DOHH2 (cell line): ENCODE measurements at regions not wholly inside any gene's neighbourhood (a gene's known extent, or its start where the extent isn't known, plus 50 kb on each side); places are given as distances from the start of the nearest gene placed in this dataset.

Experiments used
- H3F3A ChIP-seq: fragments of 200-600 bp; sonication (generic), shearing (Covaris generic); 2 replicates; pipeline ENCODE4 v1.6.0; 2016; ENCODE audit warnings: antibody characterized with exemption, mild to moderate bottlenecking; ENCODE audit not compliant: control insufficient read depth, insufficient read depth
- H3K27ac ChIP-seq: fragments of 200-600 bp; sonication (generic); 2 replicates; pipeline ENCODE4 v1.5.1; 2014; ENCODE audit warnings: low read depth, mild to moderate bottlenecking, low read length, moderate library complexity
- H3K27me3 ChIP-seq: fragments of 200-600 bp; sonication (generic); 2 replicates; pipeline ENCODE4 v1.6.1; 2014; ENCODE audit warnings: mild to moderate bottlenecking, low read length, mixed read lengths; ENCODE audit not compliant: control insufficient read depth
- H3K36me3 ChIP-seq: fragments of 200-600 bp; sonication (generic); 2 replicates; pipeline ENCODE4 v1.6.1; 2014; ENCODE audit warnings: mild to moderate bottlenecking, low read length, moderate library complexity, mixed read lengths; ENCODE audit not compliant: control insufficient read depth
- H3K4me1 ChIP-seq: fragments of 200-600 bp; sonication (generic); 2 replicates; pipeline ENCODE4 v1.6.1; 2014; ENCODE audit warnings: mild to moderate bottlenecking, low read length, mixed read lengths; ENCODE audit not compliant: control insufficient read depth
- H3K4me2 ChIP-seq: fragments of 200-600 bp; sonication (generic); 2 replicates; pipeline ENCODE4 v1.6.0; 2014; ENCODE audit warnings: mild to moderate bottlenecking, low read length, moderate library complexity
- H3K4me3 ChIP-seq: fragments of 200-600 bp; sonication (generic); 2 replicates; pipeline ENCODE4 v1.5.1; 2014; ENCODE audit warnings: mild to moderate bottlenecking, low read length, mixed read lengths
- H3K79me2 ChIP-seq: fragments of 200-600 bp; sonication (generic); 2 replicates; pipeline ENCODE4 v1.6.1; 2014; ENCODE audit warnings: mild to moderate bottlenecking, low read length, mixed read lengths; ENCODE audit not compliant: control insufficient read depth
- H3K9me2 ChIP-seq: fragments of 200-600 bp; sonication (generic); replicated peaks from 2 replicates; pipeline ENCODE4 v1.6.1; 2014; ENCODE audit warnings: mild to moderate bottlenecking, low read length, mixed read lengths; ENCODE audit not compliant: control insufficient read depth
- H3K9me3 ChIP-seq: fragments of 200-600 bp; sonication (generic); 2 replicates; pipeline ENCODE4 v1.6.1; 2014; ENCODE audit warnings: antibody characterized with exemption, low read length, mixed read lengths; ENCODE audit not compliant: control insufficient read depth, insufficient read depth
- H4K20me1 ChIP-seq: fragments of 200-600 bp; sonication (generic); 2 replicates; pipeline ENCODE4 v1.6.0; 2014; ENCODE audit warnings: low read depth, mild to moderate bottlenecking, antibody characterized with exemption, low read length, moderate library complexity; ENCODE audit not compliant: control insufficient read depth, insufficient read depth
- CTCF ChIP-seq: fragments of 200-600 bp; sonication (generic); IDR thresholded peaks from one replicate; pipeline ENCODE4 v1.5.1; 2014; ENCODE audit warnings: antibody characterized with exemption, mild to moderate bottlenecking, low read depth, low read length; ENCODE audit not compliant: poor library complexity, severe bottlenecking
- EZH2phosphoT487 ChIP-seq: fragments of 200-600 bp; sonication (generic); IDR thresholded peaks from 2 replicates; pipeline ENCODE4 v1.6.1; 2017; ENCODE audit warnings: borderline replicate concordance, mild to moderate bottlenecking, antibody characterized with exemption, low read length, moderate library complexity, mixed read lengths

- H3K9me3 ChIP-seq, result no peaks in the 10 kb centered on the region
- no peaks in the 10 kb centered on the region for H3K79me2 ChIP-seq
- no peak for TF ChIP-seq EZH2phosphoT487
- TF ChIP-seq CTCF, result no peak
- no peaks in the 10 kb centered on the region for H3K9me2 ChIP-seq
- no peaks in the 10 kb centered on the region for H3K36me3 ChIP-seq
- no peaks in the 10 kb centered on the region for H4K20me1 ChIP-seq
- H3K4me3 ChIP-seq, result no peak overlapping the region
- H3F3A ChIP-seq, result no peaks in the 10 kb centered on the region
- H3K27me3 ChIP-seq, result no peaks in the 10 kb centered on the region
- no peak overlapping the region for H3K4me2 ChIP-seq
- peaks cover 5% of the 10 kb centered on the region for H3K4me1 ChIP-seq
- H3K27ac ChIP-seq, result no peak overlapping the region
Observed at GRCh38 chr22:22139364-22139763, 105.2 kb upstream of the VPREB1 start.

DNA sequence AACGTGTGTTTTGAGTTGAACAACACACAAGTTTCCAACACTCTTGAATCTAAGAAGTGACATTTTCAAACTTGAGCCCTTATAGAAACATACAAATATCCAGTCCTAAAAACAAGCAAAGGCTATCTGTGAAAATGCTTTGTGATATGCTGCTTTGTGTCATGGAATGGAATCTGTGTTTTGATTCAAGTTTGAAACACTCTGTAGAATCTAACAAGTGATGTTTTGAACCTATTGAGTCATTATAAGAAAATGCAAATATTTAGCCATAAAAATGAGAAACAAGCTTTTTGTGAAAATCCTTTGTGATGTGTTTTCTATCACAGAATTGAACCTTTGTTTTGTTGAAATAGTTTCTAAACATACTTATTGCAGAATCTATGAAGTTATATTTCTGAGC is 105.7 kb upstream of the VPREB1 start:
- Histone ChIP-seq H3K79me2 (no peaks in the 10 kb centered on the region), H3K27me3 (no peaks in the 10 kb centered on the region), H3F3A (no peaks in the 10 kb centered on the region), H3K4me1 (peaks cover 5% of the 10 kb centered on the region), H3K4me2 (no peak overlapping the region), H3K4me3 (no peak overlapping the region), H3K27ac (no peak overlapping the region), H3K9me3 (no peaks in the 10 kb centered on the region), H3K9me2 (no peaks in the 10 kb centered on the region), H4K20me1 (no peaks in the 10 kb centered on the region), H3K36me3 (no peaks in the 10 kb centered on the region)
- TF ChIP-seq CTCF, result no peak

GRCh38 chr22:22137891-22138290 is 106.7 kb upstream of the VPREB1 start:
- Histone ChIP-seq H3K4me2 (no peak overlapping the region), H3F3A (no peaks in the 10 kb centered on the region), H4K20me1 (no peaks in the 10 kb centered on the region), H3K27me3 (no peaks in the 10 kb centered on the region), H3K36me3 (no peaks in the 10 kb centered on the region), H3K9me3 (no peaks in the 10 kb centered on the region), H3K4me1 (peaks cover 5% of the 10 kb centered on the region), H3K27ac (no peak overlapping the region), H3K79me2 (no peaks in the 10 kb centered on the region), H3K9me2 (no peaks in the 10 kb centered on the region), H3K4me3 (no peak overlapping the region)
- TF ChIP-seq CTCF (no peak), EZH2phosphoT487 (no peak)

DNA sequence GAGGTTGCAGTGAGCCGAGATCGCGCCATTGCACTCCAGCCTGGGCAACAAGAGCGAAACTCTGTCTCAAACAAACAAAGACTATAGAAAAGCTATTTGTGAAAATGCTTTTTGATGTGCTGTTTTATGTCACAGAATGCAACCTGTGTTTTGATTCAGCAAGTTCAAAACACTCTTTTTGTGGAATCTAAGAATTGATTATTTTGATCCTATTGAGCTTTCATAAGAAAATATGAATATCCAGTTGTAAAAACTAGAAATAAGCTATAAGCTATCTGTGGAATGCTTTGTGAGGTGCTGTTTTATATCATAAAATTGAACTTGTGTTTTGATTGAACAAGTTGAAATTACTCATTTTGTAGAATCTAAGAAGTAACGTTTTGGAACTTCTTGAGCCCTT is 110.7 kb upstream of the VPREB1 start:
- peaks cover 20% of the 10 kb centered on the region for H3K4me1 ChIP-seq
- H3K36me3 ChIP-seq, result no peaks in the 10 kb centered on the region
- no peak overlapping the region for H3K27ac ChIP-seq
- H3K27me3 ChIP-seq, result no peaks in the 10 kb centered on the region
- no peaks in the 10 kb centered on the region for H3K9me2 ChIP-seq
- no peaks in the 10 kb centered on the region for H3K79me2 ChIP-seq
- no peak overlapping the region for H3K4me2 ChIP-seq
- no peak for TF ChIP-seq CTCF
- no peak for TF ChIP-seq EZH2phosphoT487
- H3F3A ChIP-seq, result no peaks in the 10 kb centered on the region
- no peaks in the 10 kb centered on the region for H4K20me1 ChIP-seq
- no peak overlapping the region for H3K4me3 ChIP-seq
- H3K9me3 ChIP-seq, result no peaks in the 10 kb centered on the region
